MM.1S (cell line): ENCODE measurements at regions not wholly inside any gene's neighbourhood (a gene's known extent, or its start where the extent isn't known, plus 50 kb on each side); places are given as distances from the start of the nearest gene placed in this dataset.
"Not testable (repeated sequence)": the region's sequence is repeated elsewhere in the genome, so short reads cannot be mapped to it uniquely, and the experiment has no call there.

Experiments
- EZH2 ChIP-seq: fragments of 300-600 bp; sonication (generic); optimal IDR thresholded peaks from 2 replicates; pipeline ENCODE3; 2017; ENCODE audit warnings: low read depth, mild to moderate bottlenecking, antibody characterized with exemption, low read length, mixed read lengths
- TF ChIP-seq, protein P1 (sequence below): fragments of 300-600 bp; sonication (generic); IDR thresholded peaks from 2 replicates; pipeline ENCODE4 v1.5.1; 2016; ENCODE audit warnings: antibody characterized with exemption, low read length, mixed read lengths

DNA sequence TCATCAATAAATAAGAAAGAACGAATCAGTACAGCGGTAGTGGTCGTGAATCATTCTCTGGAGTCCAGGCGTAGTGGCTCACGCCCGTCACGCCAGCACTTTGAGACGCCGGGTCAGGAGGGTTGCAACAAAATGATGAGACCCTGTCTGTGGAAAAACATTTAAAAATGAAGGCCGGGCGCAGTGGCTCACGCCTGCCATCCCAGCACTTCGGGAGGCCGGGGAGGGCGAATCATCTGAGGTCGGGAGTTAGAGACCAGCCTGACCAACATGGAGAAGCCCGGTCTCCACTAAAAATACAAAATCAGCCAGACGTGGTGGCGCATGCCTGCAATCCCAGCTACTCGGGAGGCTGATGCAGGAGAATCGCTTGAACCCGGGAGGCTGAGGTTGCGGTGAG lies 111.8 kb upstream of the ANKRD30BL start:
- TF ChIP-seq, protein P1, sequence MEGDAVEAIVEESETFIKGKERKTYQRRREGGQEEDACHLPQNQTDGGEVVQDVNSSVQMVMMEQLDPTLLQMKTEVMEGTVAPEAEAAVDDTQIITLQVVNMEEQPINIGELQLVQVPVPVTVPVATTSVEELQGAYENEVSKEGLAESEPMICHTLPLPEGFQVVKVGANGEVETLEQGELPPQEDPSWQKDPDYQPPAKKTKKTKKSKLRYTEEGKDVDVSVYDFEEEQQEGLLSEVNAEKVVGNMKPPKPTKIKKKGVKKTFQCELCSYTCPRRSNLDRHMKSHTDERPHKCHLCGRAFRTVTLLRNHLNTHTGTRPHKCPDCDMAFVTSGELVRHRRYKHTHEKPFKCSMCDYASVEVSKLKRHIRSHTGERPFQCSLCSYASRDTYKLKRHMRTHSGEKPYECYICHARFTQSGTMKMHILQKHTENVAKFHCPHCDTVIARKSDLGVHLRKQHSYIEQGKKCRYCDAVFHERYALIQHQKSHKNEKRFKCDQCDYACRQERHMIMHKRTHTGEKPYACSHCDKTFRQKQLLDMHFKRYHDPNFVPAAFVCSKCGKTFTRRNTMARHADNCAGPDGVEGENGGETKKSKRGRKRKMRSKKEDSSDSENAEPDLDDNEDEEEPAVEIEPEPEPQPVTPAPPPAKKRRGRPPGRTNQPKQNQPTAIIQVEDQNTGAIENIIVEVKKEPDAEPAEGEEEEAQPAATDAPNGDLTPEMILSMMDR, result not testable (repeated sequence)
- not testable (repeated sequence) for TF ChIP-seq EZH2
